ENCODE measurements at regions not wholly inside any gene's neighbourhood (a gene's known extent, or its start where the extent isn't known, plus 50 kb on each side); places are given as distances from the start of the nearest gene placed in this dataset.

- no peaks in the 10 kb centered on the region for H3K4me1 ChIP-seq (replicated peaks in 1 of 2)
- TF ChIP-seq CTCF (IDR thresholded peaks at IDR 0.05): no peak
- no peak overlapping the region for H3K4me3 ChIP-seq
- H3K27me3 ChIP-seq: no peaks in the 10 kb centered on the region
- intact Hi-C loops (cut with DNase I): no loop called here
- 73 to 80% (median 77%) methylated on average over 4 of the region's 4 CpGs for WGBS, 4 donors
- H3K9me3 ChIP-seq (replicated peaks in 1 of 3): no peaks in the 10 kb centered on the region
- H3K36me3 ChIP-seq (replicated peaks in 1 of 2): no peaks in the 10 kb centered on the region
- H3K27ac ChIP-seq: no peak overlapping the region
- DNase-seq: no peak
Observed at GRCh38 chr2:234378440-234378839, 118.4 kb downstream of the ARL4C start.

GRCh38 chr2:234377761-234378391 lies 119.0 kb downstream of the ARL4C start:
- H3K27ac ChIP-seq: no peak overlapping the region
- no peaks in the 10 kb centered on the region for H3K4me1 ChIP-seq (replicated peaks in 1 of 2)
- no peak for TF ChIP-seq POLR2A (IDR thresholded peaks at IDR 0.05)
- TF ChIP-seq CTCF (IDR thresholded peaks at IDR 0.05): no peak
- DNase-seq: no peak
- no peaks in the 10 kb centered on the region for H3K9me3 ChIP-seq (replicated peaks in 1 of 3)
- no peaks in the 10 kb centered on the region for H3K36me3 ChIP-seq (replicated peaks in 1 of 2)
- WGBS, 4 donors: 18 to 33% (median 26%) methylated on average over 12 of the region's 12 CpGs
- H3K27me3 ChIP-seq: no peaks in the 10 kb centered on the region
- no peak overlapping the region for H3K4me3 ChIP-seq
- intact Hi-C loops (cut with DNase I): no loop called here

GRCh38 chr2:234376229-234376628 lies 120.7 kb downstream of the ARL4C start:
- no peak for TF ChIP-seq POLR2A (IDR thresholded peaks at IDR 0.05)
- no peak for TF ChIP-seq CTCF (IDR thresholded peaks at IDR 0.05)
- H3K9me3 ChIP-seq (replicated peaks in 1 of 3): no peaks in the 10 kb centered on the region
- H3K36me3 ChIP-seq (replicated peaks in 1 of 2): no peaks in the 10 kb centered on the region
- H3K27ac ChIP-seq: no peak overlapping the region
- no peaks in the 10 kb centered on the region for H3K27me3 ChIP-seq
- WGBS, 4 donors: 69 to 84% (median 83%) methylated on average over 3 of the region's 3 CpGs
- DNase-seq: no peak
- no peaks in the 10 kb centered on the region for H3K4me1 ChIP-seq (replicated peaks in 1 of 2)
- no peak overlapping the region for H3K4me3 ChIP-seq
- intact Hi-C loops (cut with DNase I): no loop called here

GRCh38 chr2:234375176-234375880 lies 121.6 kb downstream of the ARL4C start:
- intact Hi-C loops (cut with DNase I): no loop called here
- Histone ChIP-seq H3K27me3 (no peaks in the 10 kb centered on the region), H3K4me1 (replicated peaks in 1 of 2) (no peaks in the 10 kb centered on the region), H3K4me3 (no peak overlapping the region), H3K9me3 (replicated peaks in 1 of 3) (no peaks in the 10 kb centered on the region), H3K36me3 (replicated peaks in 1 of 2) (no peaks in the 10 kb centered on the region), H3K27ac (no peak overlapping the region)
- WGBS, 4 donors: 63 to 71% (median 67%) methylated on average over 6 of the region's 6 CpGs
- DNase-seq: no peak
- no peak for TF ChIP-seq POLR2A (IDR thresholded peaks at IDR 0.05)
- TF ChIP-seq CTCF (IDR thresholded peaks at IDR 0.05): no peak
